GM12878 (cell line): ENCODE measurements at regions not wholly inside any gene's neighbourhood (a gene's known extent, or its start where the extent isn't known, plus 50 kb on each side); places are given as distances from the start of the nearest gene placed in this dataset.

Source experiments
- ATAC-seq: fragments of 200-7000 bp; cut with Tn5 transposase; 3 replicates; pipeline ENCODE4 v1.9.1; 2020; ENCODE audit warnings: mild to moderate bottlenecking, moderate library complexity
- BruUV-seq: library from RNA; stranded (reverse); fragments of 400-500 nt; replicated peaks from 2 replicates; lab custom pipeline; 2021; lab: Mats Ljungman, UMichigan
- CTCF ChIA-PET: fragments of 300-600 bp; sonication (Branson Sonifier 250); formaldehyde crosslinking; extraction: SDS; loops from one replicate; lab custom pipeline; 2021; ENCODE audit warnings: inconsistent platforms; lab: Yijun Ruan, JAX
- POLR2A ChIA-PET: fragments of 350-600 bp; formaldehyde crosslinking; extraction: SDS; loops from one replicate; lab custom pipeline; 2021; ENCODE audit warnings: inconsistent platforms; lab: Charles Lee
- RAD21 ChIA-PET: fragments of 300-600 bp; sonication (Branson Sonifier 250); formaldehyde crosslinking; loops from one replicate; lab custom pipeline; 2023; ENCODE audit warnings: antibody characterized with exemption; ENCODE audit not compliant: unreplicated experiment; lab: Charles Lee
- SMC1A ChIA-PET: fragments of 300-600 bp; sonication (Branson Sonifier 250); formaldehyde crosslinking; loops from one replicate; lab custom pipeline; 2023; ENCODE audit not compliant: unreplicated experiment, uncharacterized antibody; lab: Charles Lee
- DNase-seq: peaks from one replicate; pipeline ENCODE4 v3.0.0-alpha.2; 2011; ENCODE audit warnings: low read depth, low spot score
- FAIRE-seq: peaks from 3 replicates; lab custom pipeline; 2011; peaks lifted over from hg19 to GRCh38; lab: Jason Lieb, UNC
- H2AFZ ChIP-seq: 2 replicates; pipeline ENCODE4 v1.6.0; 2011; ENCODE audit warnings: low read depth, low read length, control low read depth; ENCODE audit not compliant: control insufficient read depth
- H3K27ac ChIP-seq: 2 replicates; pipeline ENCODE4 v1.5.1; 2011; ENCODE audit warnings: control low read depth; ENCODE audit not compliant: control insufficient read depth, insufficient read depth
- H3K27me3 ChIP-seq, 2 experiments: replicated peaks in 1 of 2; 2 replicates each; pipeline versions ENCODE4 v1.6.0 to v1.6.1; 2011; ENCODE audit warnings: low read length in 1 of 2; ENCODE audit not compliant: control insufficient read depth in 2 of 2, insufficient read depth in 2 of 2
- H3K36me3 ChIP-seq, 2 experiments: 2 replicates each; pipeline ENCODE4 v1.5.1; 2011; ENCODE audit warnings: low read length in 1 of 2; ENCODE audit not compliant: control insufficient read depth in 2 of 2, insufficient read depth in 2 of 2
- H3K4me1 ChIP-seq: 2 replicates; pipeline ENCODE4 v1.6.1; 2011; ENCODE audit warnings: mild to moderate bottlenecking, low read length, moderate library complexity, mixed read lengths; ENCODE audit not compliant: control insufficient read depth, insufficient read depth
- H3K4me2 ChIP-seq: 2 replicates; pipeline ENCODE4 v1.6.0; 2011; ENCODE audit warnings: control low read depth; ENCODE audit not compliant: control insufficient read depth, insufficient read depth
- H3K4me3 ChIP-seq: fragments of 200-600 bp; sonication (generic); 2 replicates; pipeline ENCODE4 v1.5.1; 2016
- H3K79me2 ChIP-seq: 2 replicates; pipeline ENCODE4 v1.6.0; 2011; ENCODE audit warnings: low read length; ENCODE audit not compliant: control insufficient read depth, insufficient read depth
- H3K9ac ChIP-seq: 2 replicates; pipeline ENCODE4 v1.8.0; 2011; ENCODE audit warnings: low read length, control low read depth, mixed read lengths; ENCODE audit not compliant: control insufficient read depth, insufficient read depth
- H3K9me3 ChIP-seq: replicated peaks from 3 replicates; pipeline ENCODE4 v1.5.1; 2011; ENCODE audit warnings: mild to moderate bottlenecking, low read length; ENCODE audit not compliant: control insufficient read depth, insufficient read depth
- H4K20me1 ChIP-seq: 2 replicates; pipeline ENCODE4 v1.6.0; 2011; ENCODE audit not compliant: control insufficient read depth, insufficient read depth
- BMI1 ChIP-seq: fragments of 450-650 bp; IDR thresholded peaks from 2 replicates; pipeline ENCODE4 v1.6.1; 2016; ENCODE audit warnings: mild to moderate bottlenecking, moderate library complexity, borderline replicate concordance
- CREB1 ChIP-seq: IDR thresholded peaks from 2 replicates; pipeline ENCODE4 v1.6.1; 2012; ENCODE audit warnings: low read depth, mild to moderate bottlenecking, inconsistent platforms
- CREM ChIP-seq: IDR thresholded peaks from 2 replicates; pipeline ENCODE4 v1.6.1; 2014; ENCODE audit warnings: antibody characterized with exemption, low read depth
- FOXK2 ChIP-seq: fragments of 450-650 bp; IDR thresholded peaks from 2 replicates; pipeline ENCODE4 v1.6.1; 2017; ENCODE audit warnings: mild to moderate bottlenecking, moderate library complexity
- GABPA ChIP-seq: IDR thresholded peaks from 2 replicates; pipeline ENCODE4 v1.6.1; 2014; ENCODE audit warnings: antibody characterized with exemption, low read depth, mild to moderate bottlenecking, inconsistent platforms
- MEF2A ChIP-seq: IDR thresholded peaks from 2 replicates; pipeline ENCODE4 v1.6.1; 2011; ENCODE audit warnings: low read depth, mild to moderate bottlenecking, low read length, moderate library complexity; ENCODE audit not compliant: insufficient read depth
- NKRF ChIP-seq: fragments of 450-650 bp; conservative IDR thresholded peaks from 2 replicates; pipeline ENCODE4 v1.6.1; 2017; ENCODE audit warnings: mild to moderate bottlenecking, moderate library complexity
- RFX5 ChIP-seq: IDR thresholded peaks from 2 replicates; pipeline ENCODE4 v1.6.1; 2011; ENCODE audit warnings: low read depth, low read length, improper control_type of control experiment
- SMARCA5 ChIP-seq: fragments of 450-650 bp; IDR thresholded peaks from 2 replicates; pipeline ENCODE4 v1.6.1; 2017; ENCODE audit warnings: mild to moderate bottlenecking
- SUPT20H ChIP-seq: IDR thresholded peaks from 2 replicates; pipeline ENCODE4 v1.6.1; 2011; ENCODE audit warnings: low read depth, mild to moderate bottlenecking, low read length, moderate library complexity, borderline replicate concordance; ENCODE audit not compliant: control insufficient read depth
- TAF1 ChIP-seq: IDR thresholded peaks from 2 replicates; pipeline ENCODE4 v1.6.1; 2011; ENCODE audit warnings: mild to moderate bottlenecking, low read depth, low read length, borderline replicate concordance
- ZNF217 ChIP-seq: fragments of 450-650 bp; IDR thresholded peaks from 2 replicates; pipeline ENCODE4 v1.6.1; 2017; ENCODE audit warnings: antibody characterized with exemption, mild to moderate bottlenecking
- WGBS: methylation state at CpG from one replicate; pipeline ENCODE4 v1.1.6; 2016; ENCODE audit warnings: low lambda C conversion rate; ENCODE audit not compliant: insufficient replicate concordance, insufficient coverage; ENCODE audit errors: missing lambda C conversion rate; 5-methylcytosine and 5-hydroxymethylcytosine counted together
- in situ Hi-C: fragments of 300-500 bp; cut with MboI; formaldehyde crosslinking; loops from 9 replicates; pipeline ENCODE4 v1.14.3; 2018; ENCODE audit warnings: mixed read lengths
- intact Hi-C: fragments of 100-400 bp; cut with micrococcal nuclease; formaldehyde crosslinking; loops from one replicate; pipeline ENCODE4 v1.14.2; 2022; ENCODE audit not compliant: unreplicated experiment
- TF ChIP-seq, protein P1 (sequence below): fragments of 450-650 bp; IDR thresholded peaks from 2 replicates; pipeline ENCODE4 v1.6.1; 2017; ENCODE audit warnings: low read depth, mild to moderate bottlenecking, moderate library complexity
- TF ChIP-seq, protein P2 (sequence below): fragments of 450-650 bp; IDR thresholded peaks from 2 replicates; pipeline ENCODE4 v1.6.1; 2016; ENCODE audit warnings: mild to moderate bottlenecking

DNA sequence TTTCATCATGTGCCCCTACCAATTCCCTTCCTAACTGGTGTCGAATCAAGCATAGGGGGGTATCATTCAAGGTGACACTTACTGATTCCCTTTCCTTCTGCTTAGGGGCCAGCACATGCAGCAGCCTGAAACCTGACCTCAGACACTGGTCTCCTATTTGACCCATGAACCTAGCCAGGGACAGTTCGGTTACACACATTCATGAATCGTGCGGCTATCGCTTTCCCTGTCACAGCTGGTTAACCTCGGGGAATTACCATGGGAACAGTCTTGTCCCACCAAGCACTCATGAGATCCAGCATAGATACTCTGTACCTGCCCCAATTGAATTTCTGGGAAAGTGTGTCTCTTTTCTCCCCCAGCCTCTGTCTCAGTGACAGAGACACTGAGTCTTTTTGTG, 140.4 kb downstream of the ZNF674 start (continued):
- TF ChIP-seq, protein P1, sequence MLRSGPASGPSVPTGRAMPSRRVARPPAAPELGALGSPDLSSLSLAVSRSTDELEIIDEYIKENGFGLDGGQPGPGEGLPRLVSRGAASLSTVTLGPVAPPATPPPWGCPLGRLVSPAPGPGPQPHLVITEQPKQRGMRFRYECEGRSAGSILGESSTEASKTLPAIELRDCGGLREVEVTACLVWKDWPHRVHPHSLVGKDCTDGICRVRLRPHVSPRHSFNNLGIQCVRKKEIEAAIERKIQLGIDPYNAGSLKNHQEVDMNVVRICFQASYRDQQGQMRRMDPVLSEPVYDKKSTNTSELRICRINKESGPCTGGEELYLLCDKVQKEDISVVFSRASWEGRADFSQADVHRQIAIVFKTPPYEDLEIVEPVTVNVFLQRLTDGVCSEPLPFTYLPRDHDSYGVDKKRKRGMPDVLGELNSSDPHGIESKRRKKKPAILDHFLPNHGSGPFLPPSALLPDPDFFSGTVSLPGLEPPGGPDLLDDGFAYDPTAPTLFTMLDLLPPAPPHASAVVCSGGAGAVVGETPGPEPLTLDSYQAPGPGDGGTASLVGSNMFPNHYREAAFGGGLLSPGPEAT, result no peak
- no peak for TF ChIP-seq MEF2A
- TF ChIP-seq BMI1, result no peak
- TF ChIP-seq SUPT20H, result no peak
- TF ChIP-seq ZNF217, result no peak

DNA sequence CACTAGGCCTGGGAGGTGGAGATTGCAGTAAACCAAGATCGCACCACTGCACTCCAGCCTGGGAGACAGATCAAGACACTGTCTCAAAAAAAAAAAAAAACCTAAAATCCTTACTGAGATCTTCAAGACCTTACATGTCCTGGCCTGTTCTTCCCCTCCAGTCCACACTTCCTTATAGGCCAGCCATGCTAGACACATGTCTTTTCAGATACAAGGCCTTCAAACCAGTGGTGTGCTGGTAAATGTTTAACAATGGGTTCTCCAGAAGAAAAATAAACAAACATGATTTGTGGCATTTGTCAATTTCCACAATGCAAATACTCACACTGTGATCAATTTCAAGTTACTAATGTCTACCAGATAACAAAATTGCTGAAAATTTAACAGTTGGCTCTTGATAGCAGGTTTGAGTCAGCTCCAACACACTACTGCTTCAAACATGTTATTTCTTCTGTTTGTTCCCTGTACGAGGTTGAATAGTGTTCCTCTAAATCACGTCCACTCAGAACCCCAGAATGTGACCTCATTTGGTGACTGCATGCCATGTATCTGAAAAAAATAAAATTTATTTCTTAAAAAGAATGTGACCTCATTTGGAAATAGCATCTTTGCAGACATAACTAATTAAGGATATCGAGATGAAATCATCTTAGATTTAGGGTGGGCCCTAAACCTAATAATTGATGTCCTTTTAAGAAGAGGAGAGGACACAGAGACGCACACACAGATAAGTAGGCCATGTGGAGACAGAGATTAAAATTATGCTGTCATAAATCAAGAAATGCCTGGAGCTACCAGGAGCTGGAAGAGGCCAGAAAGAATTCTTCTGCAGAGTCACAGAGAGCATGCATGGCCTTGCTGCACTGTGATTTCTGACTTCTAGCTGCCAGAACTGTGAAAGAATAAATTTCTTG, 144.4 kb downstream of the ZNF674 start:
- FAIRE-seq, result no peak
- no peak overlapping the region for H3K4me2 ChIP-seq
- ChIA-PET CTCF (no interaction called here), RAD21 (no interaction called here), SMC1A (interaction anchor here (0.7 kb wide), 1 partner anchor 77 kb away, joined by 3 read pairs; no protein-coding TSS in a partner anchor), POLR2A (no interaction called here)
- intact Hi-C loops (no loop called here), in situ Hi-C loops (no loop called here)
- no peaks in the 10 kb centered on the region for H4K20me1 ChIP-seq
- no peaks in the 10 kb centered on the region for H3K36me3 ChIP-seq
- 31% methylated on average over 5 of the region's 5 CpGs for WGBS
- no peak overlapping the region for H2AFZ ChIP-seq
- ATAC-seq, result no peak
- no peak overlapping the region for H3K4me3 ChIP-seq
- H3K27me3 ChIP-seq, result no peaks in the 10 kb centered on the region; a peak in 1 of 4 replicates
- H3K4me1 ChIP-seq, result no peaks in the 10 kb centered on the region
- no peak overlapping the region for H3K9ac ChIP-seq
- no peaks in the 10 kb centered on the region; the same call in 2 of the 3 replicates for H3K9me3 ChIP-seq
- BruUV-seq, result no TSS peak
- H3K27ac ChIP-seq, result no peak overlapping the region
- DNase-seq, result no peak
- H3K79me2 ChIP-seq, result no peaks in the 10 kb centered on the region
- TF ChIP-seq SMARCA5 (no peak), FOXK2 (no peak), NKRF (no peak), RFX5 (no peak), CREM (no peak), GABPA (no peak), TAF1 (no peak), CREB1 (no peak)
- TF ChIP-seq, protein P2, sequence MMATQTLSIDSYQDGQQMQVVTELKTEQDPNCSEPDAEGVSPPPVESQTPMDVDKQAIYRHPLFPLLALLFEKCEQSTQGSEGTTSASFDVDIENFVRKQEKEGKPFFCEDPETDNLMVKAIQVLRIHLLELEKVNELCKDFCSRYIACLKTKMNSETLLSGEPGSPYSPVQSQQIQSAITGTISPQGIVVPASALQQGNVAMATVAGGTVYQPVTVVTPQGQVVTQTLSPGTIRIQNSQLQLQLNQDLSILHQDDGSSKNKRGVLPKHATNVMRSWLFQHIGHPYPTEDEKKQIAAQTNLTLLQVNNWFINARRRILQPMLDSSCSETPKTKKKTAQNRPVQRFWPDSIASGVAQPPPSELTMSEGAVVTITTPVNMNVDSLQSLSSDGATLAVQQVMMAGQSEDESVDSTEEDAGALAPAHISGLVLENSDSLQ, result no peak
